Nephron (organoid): ENCODE measurements at regions not wholly inside any gene's neighbourhood (a gene's known extent, or its start where the extent isn't known, plus 50 kb on each side); places are given as distances from the start of the nearest gene placed in this dataset.

Experiments
- H3K27ac Mint-ChIP-seq, 3 experiments: 2 replicates each; pipeline ENCODE4 v1.8.0; 2020; ENCODE audit warnings: mixed read lengths in 3 of 3, mild to moderate bottlenecking in 2 of 3, moderate library complexity in 1 of 3
- H3K27me3 Mint-ChIP-seq: 2 replicates; pipeline ENCODE4 v1.8.0; 2021; ENCODE audit warnings: low read depth, mild to moderate bottlenecking, moderate library complexity, mixed read lengths
- H3K36me3 Mint-ChIP-seq: 2 replicates; pipeline ENCODE4 v1.8.0; 2020; ENCODE audit warnings: low read depth, mixed read lengths
- H3K4me1 Mint-ChIP-seq: 2 replicates; pipeline ENCODE4 v1.8.0; 2020; ENCODE audit warnings: mixed read lengths
- H3K4me3 Mint-ChIP-seq, 3 experiments: 2 replicates each; pipeline ENCODE4 v1.8.0; 2020; ENCODE audit warnings: mild to moderate bottlenecking in 3 of 3, mixed read lengths in 3 of 3, moderate library complexity in 2 of 3
- H3K9me3 Mint-ChIP-seq: 2 replicates; pipeline ENCODE4 v1.8.0; 2020; ENCODE audit warnings: mixed read lengths
- TF ChIP-seq, protein P1 (sequence below), 3 experiments: fragments of 200-600 bp; sonication (generic); IDR thresholded peaks; one replicate each; pipeline ENCODE4 v1.5.0; 2021; ENCODE audit warnings: antibody characterized with exemption in 3 of 3; ENCODE audit not compliant: unreplicated experiment in 3 of 3

DNA sequence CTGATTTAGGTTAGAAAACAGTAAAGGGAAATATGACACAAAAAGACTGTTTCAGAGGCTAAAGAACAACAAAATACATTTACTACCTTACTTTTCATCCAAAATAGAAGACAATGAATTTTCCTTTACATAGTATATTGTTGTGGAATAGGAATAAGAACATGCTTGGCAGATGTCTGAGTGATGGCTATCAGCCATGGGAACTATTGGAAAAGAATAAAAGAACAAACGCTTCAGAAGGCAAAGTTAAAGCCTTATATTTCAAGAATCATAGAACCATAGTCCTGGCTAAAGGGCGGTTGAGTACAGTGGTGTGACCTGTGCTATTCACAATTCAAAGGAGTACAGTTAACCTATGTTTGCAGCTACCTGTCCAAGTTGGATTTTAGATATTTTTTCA, 73.9 kb upstream of the NRXN1 start:
- H3K4me1 Mint-ChIP-seq: peaks cover 23% of the 10 kb centered on the region
- no peaks in the 10 kb centered on the region for H3K36me3 Mint-ChIP-seq
- H3K27me3 Mint-ChIP-seq: no peaks in the 10 kb centered on the region
- TF ChIP-seq, protein P1, sequence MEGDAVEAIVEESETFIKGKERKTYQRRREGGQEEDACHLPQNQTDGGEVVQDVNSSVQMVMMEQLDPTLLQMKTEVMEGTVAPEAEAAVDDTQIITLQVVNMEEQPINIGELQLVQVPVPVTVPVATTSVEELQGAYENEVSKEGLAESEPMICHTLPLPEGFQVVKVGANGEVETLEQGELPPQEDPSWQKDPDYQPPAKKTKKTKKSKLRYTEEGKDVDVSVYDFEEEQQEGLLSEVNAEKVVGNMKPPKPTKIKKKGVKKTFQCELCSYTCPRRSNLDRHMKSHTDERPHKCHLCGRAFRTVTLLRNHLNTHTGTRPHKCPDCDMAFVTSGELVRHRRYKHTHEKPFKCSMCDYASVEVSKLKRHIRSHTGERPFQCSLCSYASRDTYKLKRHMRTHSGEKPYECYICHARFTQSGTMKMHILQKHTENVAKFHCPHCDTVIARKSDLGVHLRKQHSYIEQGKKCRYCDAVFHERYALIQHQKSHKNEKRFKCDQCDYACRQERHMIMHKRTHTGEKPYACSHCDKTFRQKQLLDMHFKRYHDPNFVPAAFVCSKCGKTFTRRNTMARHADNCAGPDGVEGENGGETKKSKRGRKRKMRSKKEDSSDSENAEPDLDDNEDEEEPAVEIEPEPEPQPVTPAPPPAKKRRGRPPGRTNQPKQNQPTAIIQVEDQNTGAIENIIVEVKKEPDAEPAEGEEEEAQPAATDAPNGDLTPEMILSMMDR (IDR thresholded peaks at IDR 0.05; ENCODE audit: unreplicated experiment in 3 of 3): no peak
- no peaks in the 10 kb centered on the region for H3K9me3 Mint-ChIP-seq
- H3K27ac Mint-ChIP-seq: no peak overlapping the region
- H3K4me3 Mint-ChIP-seq: no peak overlapping the region

DNA sequence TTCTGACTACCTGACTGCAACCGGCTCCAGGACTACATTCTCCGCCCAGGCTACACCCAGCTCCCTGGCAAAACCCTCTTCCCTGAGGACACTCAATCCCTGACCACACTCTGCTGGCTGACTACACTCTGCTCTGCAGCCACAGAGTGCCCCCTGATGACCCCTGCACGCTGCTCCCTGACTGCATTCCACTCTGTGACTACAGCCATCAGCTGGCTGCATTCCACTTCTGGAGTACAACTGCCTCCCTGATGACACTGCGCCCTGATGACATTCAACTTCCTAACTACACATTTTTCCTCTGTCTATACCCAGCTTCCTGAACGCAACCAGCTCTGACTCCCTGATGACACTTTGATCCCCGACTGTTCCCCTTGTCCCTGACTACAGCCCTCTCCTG, 71.3 kb upstream of the NRXN1 start:
- Mint-ChIP-seq H3K36me3 (no peaks in the 10 kb centered on the region), H3K4me1 (peaks cover 20% of the 10 kb centered on the region), H3K27me3 (no peaks in the 10 kb centered on the region), H3K9me3 (no peaks in the 10 kb centered on the region), H3K27ac (peak overlapping the region; percentile 5 to 34 (median 30)), H3K4me3 (no peak overlapping the region)
- TF ChIP-seq, protein P1 (IDR thresholded peaks at IDR 0.05; ENCODE audit: unreplicated experiment in 3 of 3): no peak

DNA sequence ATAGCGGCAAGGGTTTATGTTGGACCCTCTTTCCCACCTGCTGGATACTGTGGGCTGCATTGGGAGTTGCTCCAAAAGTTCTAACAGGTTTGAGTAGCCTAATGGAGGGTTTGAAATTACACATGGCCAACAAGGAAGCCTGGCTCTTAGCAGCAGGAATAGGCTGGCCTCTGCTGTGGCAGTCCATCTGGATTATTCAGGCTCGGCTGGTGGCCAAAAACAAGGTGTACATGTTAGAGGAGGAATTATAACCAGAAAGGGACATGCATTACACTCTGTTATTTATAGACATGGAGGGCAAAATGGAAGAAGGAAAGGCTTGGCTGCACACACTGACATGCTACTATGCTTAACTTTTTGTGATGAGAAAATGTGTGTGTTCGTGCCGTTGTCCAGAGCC, 61.1 kb upstream of the NRXN1 start:
- TF ChIP-seq, protein P1 (IDR thresholded peaks at IDR 0.05; ENCODE audit: unreplicated experiment in 3 of 3): no peak
- no peaks in the 10 kb centered on the region for H3K36me3 Mint-ChIP-seq
- H3K27ac Mint-ChIP-seq: no peak overlapping the region
- no peaks in the 10 kb centered on the region for H3K4me1 Mint-ChIP-seq
- H3K27me3 Mint-ChIP-seq: no peaks in the 10 kb centered on the region
- H3K9me3 Mint-ChIP-seq: no peaks in the 10 kb centered on the region
- no peak overlapping the region for H3K4me3 Mint-ChIP-seq

DNA sequence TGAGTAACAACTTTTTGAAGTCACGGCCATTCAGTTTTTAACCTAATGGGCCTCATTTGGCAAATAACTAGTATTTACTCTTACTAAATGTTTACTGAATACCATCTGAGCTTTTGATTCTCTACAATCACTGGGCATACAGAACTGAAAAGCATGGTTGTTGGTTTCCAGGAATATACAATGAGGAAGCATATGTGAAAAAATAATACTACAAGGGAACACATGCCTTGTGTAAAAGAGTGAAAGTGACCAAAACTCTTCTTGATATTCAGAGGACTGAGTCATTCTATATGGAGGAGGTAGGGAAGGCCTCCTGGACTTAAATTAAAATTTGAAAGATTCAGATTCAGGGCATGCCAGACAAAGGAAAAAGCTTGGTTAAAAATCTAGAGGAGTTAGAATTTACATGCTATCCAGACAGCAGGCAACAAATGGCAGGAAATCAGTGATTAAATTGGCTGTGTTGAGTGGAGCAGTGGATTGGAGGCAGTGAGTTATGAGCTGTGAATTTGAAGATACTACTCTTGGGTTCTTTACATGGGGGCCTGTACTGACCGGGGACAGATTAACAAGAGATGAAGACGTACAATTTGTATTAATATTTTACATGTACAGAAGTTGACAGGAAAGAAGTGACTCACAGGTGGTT, 53.6 kb upstream of the NRXN1 start:
- H3K4me3 Mint-ChIP-seq: no peak overlapping the region
- H3K27ac Mint-ChIP-seq: no peak overlapping the region
- TF ChIP-seq, protein P1 (IDR thresholded peaks at IDR 0.05; ENCODE audit: unreplicated experiment in 3 of 3): no peak
- H3K27me3 Mint-ChIP-seq: peaks cover 3% of the 10 kb centered on the region
- H3K36me3 Mint-ChIP-seq: no peaks in the 10 kb centered on the region
- no peaks in the 10 kb centered on the region for H3K4me1 Mint-ChIP-seq
- no peaks in the 10 kb centered on the region for H3K9me3 Mint-ChIP-seq

DNA sequence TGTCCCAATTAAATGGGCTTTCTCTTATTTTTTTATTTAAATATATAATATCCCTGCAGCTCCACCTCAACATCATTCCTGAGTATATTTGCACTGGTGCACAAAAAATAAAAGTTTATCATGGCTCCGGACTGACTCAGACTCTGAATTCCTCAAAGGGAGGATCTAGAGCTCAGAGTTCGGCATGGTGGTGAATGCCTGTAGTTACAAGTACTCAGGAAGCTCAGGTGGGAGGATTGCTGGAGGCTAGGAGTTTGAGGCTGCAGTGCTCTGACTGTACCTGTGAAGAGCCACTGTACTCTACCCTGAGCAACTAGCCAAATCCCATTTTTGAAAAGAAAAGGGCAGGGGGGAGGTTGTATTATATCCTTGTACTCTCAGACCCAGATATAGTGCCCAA, 52.8 kb upstream of the NRXN1 start:
- H3K4me3 Mint-ChIP-seq: no peak overlapping the region
- H3K9me3 Mint-ChIP-seq: no peaks in the 10 kb centered on the region
- peaks cover 3% of the 10 kb centered on the region for H3K27me3 Mint-ChIP-seq
- H3K27ac Mint-ChIP-seq: no peak overlapping the region
- TF ChIP-seq, protein P1 (IDR thresholded peaks at IDR 0.05; ENCODE audit: unreplicated experiment in 3 of 3): no peak
- no peaks in the 10 kb centered on the region for H3K4me1 Mint-ChIP-seq
- H3K36me3 Mint-ChIP-seq: no peaks in the 10 kb centered on the region
